Bronchial epithelial cell (primary cell): ENCODE measurements at regions not wholly inside any gene's neighbourhood (a gene's known extent, or its start where the extent isn't known, plus 50 kb on each side); places are given as distances from the start of the nearest gene placed in this dataset.

Source experiments
- DNase-seq: peaks from one replicate; pipeline ENCODE4 v3.0.0-alpha.2; 2010; ENCODE audit warnings: low read depth
- FAIRE-seq: peaks from 2 replicates; lab custom pipeline; 2011; peaks lifted over from hg19 to GRCh38; lab: Jason Lieb, UNC
- H3K27me3 ChIP-seq: 2 replicates; pipeline ENCODE4 v1.5.1; 2011; ENCODE audit warnings: low read length; ENCODE audit not compliant: control insufficient read depth, insufficient read depth
- H3K36me3 ChIP-seq: 2 replicates; pipeline ENCODE4 v1.5.1; 2011; ENCODE audit warnings: low read length; ENCODE audit not compliant: control insufficient read depth, insufficient read depth
- H3K4me3 ChIP-seq: 2 replicates; pipeline ENCODE4 v1.5.1; 2011; ENCODE audit warnings: mild to moderate bottlenecking, low read depth, low read length, control low read depth
- TF ChIP-seq, protein P1 (sequence below): IDR thresholded peaks from 2 replicates; pipeline ENCODE4 v1.5.1; 2011; ENCODE audit warnings: mild to moderate bottlenecking, moderate library complexity, low read length, control low read depth, inconsistent platforms; ENCODE audit not compliant: insufficient read depth, severe bottlenecking

DNA sequence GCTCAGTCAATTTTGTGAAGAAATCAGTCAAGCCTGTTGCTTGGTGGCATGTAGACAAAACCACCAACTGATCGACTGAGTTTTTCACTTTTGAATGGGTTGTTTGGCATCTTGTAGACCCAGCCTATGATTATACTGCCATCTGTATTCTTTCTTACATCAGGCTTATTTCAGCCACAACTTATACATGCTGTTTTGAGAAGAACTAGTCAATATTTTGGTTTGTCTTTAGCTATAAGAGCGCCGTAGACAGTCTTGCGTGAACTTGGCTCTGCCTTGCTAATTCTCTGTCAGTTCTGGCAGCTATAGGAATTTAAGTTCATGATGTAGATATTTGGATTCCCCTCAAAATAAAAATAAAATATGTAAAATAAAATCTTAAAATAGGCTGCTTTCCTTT lies 742.0 kb upstream of the FANCL start:
- no peaks in the 10 kb centered on the region for H3K27me3 ChIP-seq
- no peaks in the 10 kb centered on the region for H3K36me3 ChIP-seq
- FAIRE-seq (peak; percentile 55), DNase-seq (no peak)
- H3K4me3 ChIP-seq = no peak overlapping the region
- TF ChIP-seq, protein P1, sequence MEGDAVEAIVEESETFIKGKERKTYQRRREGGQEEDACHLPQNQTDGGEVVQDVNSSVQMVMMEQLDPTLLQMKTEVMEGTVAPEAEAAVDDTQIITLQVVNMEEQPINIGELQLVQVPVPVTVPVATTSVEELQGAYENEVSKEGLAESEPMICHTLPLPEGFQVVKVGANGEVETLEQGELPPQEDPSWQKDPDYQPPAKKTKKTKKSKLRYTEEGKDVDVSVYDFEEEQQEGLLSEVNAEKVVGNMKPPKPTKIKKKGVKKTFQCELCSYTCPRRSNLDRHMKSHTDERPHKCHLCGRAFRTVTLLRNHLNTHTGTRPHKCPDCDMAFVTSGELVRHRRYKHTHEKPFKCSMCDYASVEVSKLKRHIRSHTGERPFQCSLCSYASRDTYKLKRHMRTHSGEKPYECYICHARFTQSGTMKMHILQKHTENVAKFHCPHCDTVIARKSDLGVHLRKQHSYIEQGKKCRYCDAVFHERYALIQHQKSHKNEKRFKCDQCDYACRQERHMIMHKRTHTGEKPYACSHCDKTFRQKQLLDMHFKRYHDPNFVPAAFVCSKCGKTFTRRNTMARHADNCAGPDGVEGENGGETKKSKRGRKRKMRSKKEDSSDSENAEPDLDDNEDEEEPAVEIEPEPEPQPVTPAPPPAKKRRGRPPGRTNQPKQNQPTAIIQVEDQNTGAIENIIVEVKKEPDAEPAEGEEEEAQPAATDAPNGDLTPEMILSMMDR = no peak

DNA sequence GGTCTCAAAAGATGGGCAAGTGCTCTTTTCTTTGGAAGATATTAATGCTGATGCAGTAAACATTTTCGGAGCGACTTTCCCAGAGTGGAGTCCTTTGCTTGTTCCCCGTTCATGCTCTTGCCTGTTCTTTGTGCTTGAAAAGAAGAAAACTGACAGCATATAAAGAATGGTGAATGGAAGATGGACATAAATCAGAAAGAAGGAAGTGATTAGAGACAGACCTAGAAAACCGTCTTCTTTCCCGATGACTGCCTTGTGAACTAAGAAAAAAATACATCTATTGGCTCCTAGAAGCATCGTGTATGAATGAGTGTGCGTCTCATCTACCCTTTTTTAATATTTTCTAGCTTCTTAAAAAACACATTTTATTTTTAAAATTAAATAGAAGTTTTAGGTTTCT lies 740.1 kb upstream of the FANCL start:
- no peaks in the 10 kb centered on the region for H3K36me3 ChIP-seq
- no peaks in the 10 kb centered on the region for H3K27me3 ChIP-seq
- no peak overlapping the region for H3K4me3 ChIP-seq
- FAIRE-seq (no peak), DNase-seq (no peak)
- TF ChIP-seq, protein P1 = no peak

DNA sequence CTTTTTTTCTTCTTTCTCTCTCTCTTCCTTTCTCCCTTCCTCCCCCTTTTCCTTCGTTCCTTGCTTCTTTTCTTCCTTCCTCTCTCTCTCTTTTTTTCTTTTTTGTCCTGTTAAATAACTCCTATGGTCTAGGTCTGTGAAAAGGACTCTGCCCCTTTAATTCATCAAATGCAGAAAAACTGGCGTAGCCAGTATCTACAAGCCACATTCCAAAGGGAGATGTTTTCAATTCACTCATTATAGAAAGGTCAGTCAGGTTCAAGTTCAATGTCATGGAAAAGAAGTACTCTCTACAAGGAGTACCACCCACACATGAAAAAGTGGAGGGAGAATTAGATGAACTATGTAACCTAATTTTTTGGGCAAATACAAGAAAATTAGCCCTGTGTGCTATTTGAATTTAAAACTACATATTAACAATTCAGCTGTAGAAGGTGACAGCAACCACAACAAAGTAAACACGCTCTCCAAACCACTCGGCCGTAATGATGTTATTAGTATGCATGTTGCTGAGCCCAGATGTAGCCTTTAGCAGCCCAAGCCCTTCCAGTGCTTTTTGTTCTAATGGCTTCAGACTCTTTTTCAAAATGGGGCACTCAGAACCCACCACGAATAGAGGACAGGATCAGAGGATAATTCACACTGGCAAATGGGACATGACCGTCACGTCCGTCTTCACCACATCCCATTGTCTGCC lies 735.4 kb upstream of the FANCL start:
- Histone ChIP-seq H3K4me3 (no peak overlapping the region), H3K36me3 (no peaks in the 10 kb centered on the region), H3K27me3 (no peaks in the 10 kb centered on the region)
- DNase-seq (no peak), FAIRE-seq (no peak)
- TF ChIP-seq, protein P1 = no peak

DNA sequence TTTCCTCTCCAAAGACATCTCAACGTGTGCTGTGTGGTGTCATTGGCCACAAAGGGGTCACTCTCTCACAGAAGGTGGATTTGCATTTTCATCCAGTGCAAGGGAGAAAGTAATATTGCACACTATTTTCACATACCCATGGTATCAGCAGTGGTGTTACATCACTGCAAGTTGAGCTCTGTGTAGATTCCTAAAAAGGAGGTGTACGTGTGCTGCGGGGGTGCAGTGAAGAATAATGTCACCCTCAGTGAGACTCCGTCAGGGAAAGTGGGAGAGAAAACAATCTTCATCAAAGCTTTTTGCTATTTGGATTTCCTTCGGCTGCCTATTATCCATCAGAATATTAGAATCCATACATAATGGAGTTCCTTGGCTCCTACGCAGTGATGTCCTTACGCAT lies 733.8 kb upstream of the FANCL start:
- no peaks in the 10 kb centered on the region for H3K27me3 ChIP-seq
- FAIRE-seq = no peak
- TF ChIP-seq, protein P1 = no peak
- no peak overlapping the region for H3K4me3 ChIP-seq
- no peaks in the 10 kb centered on the region for H3K36me3 ChIP-seq
- no peak for DNase-seq

DNA sequence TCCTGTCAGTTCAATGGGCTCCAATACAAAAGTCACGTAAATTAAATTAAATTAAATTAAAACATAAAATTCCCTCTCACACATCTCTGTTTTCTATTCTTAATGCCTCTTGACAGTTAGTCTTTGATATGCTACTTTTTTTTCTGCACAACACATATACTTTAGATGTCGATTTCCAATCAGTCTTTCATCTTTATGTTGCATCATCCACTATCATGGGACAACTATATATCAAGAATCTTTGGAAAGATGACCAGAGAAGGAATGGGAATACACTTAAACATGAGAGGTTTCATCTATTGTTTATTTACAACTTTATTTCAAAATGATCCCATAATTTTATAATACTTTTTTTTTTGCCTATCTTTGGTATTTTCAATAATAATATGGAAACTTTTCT lies 733.3 kb upstream of the FANCL start:
- H3K27me3 ChIP-seq = no peaks in the 10 kb centered on the region
- H3K4me3 ChIP-seq = no peak overlapping the region
- TF ChIP-seq, protein P1 = no peak
- no peak for DNase-seq
- no peak for FAIRE-seq
- H3K36me3 ChIP-seq = no peaks in the 10 kb centered on the region

DNA sequence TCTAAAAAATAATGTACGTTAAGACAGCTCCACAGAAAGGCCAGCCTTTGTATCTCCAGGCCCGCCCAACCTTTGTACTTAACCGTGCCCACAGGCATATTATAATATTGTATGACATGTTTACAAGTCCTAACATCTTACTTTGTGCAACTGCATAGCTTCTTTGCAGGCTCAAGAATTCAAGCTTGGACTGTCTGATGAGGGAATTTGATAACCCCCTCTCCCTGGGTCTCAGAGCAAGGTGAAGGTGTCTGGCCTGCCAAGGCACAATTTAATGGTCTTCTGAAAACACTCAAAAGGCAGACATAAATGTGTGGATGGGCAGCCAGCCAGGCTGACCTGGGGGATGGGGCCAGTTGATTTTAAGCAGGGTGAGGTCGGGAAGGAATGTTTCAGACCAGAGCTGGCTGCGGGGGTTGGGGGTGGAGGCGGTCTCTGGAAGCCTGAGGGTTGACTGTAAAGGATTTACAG lies 732.7 kb upstream of the FANCL start:
- no peak overlapping the region for H3K4me3 ChIP-seq
- TF ChIP-seq, protein P1 = no peak
- DNase-seq (peak; percentile 41), FAIRE-seq (no peak)
- no peaks in the 10 kb centered on the region for H3K36me3 ChIP-seq
- no peaks in the 10 kb centered on the region for H3K27me3 ChIP-seq
